Upper lobe of right lung (tissue), 1 donor: ENCODE measurements at regions not wholly inside any gene's neighbourhood (a gene's known extent, or its start where the extent isn't known, plus 50 kb on each side); places are given as distances from the start of the nearest gene placed in this dataset.

ENCODE experiments used
- ATAC-seq: fragments of 200-7000 bp; cut with Tn5 transposase; one replicate; pipeline ENCODE4 v1.9.1; 2020; ENCODE audit warnings: mild to moderate bottlenecking, moderate library complexity
- DNase-seq: peaks from one replicate; pipeline ENCODE4 v3.0.0-alpha.2; 2020
- H3K27ac ChIP-seq: fragments of 200-600 bp; one replicate; pipeline ENCODE4 v1.8.0; 2022
- H3K27me3 ChIP-seq: fragments of 200-600 bp; one replicate; pipeline ENCODE4 v1.8.0; 2022; ENCODE audit warnings: mild to moderate bottlenecking
- H3K36me3 ChIP-seq: fragments of 200-600 bp; one replicate; pipeline ENCODE4 v1.8.0; 2022
- H3K4me1 ChIP-seq: fragments of 200-600 bp; one replicate; pipeline ENCODE4 v1.8.0; 2022
- H3K4me3 ChIP-seq: fragments of 200-600 bp; one replicate; pipeline ENCODE4 v1.8.0; 2022; ENCODE audit warnings: mild to moderate bottlenecking
- H3K9me3 ChIP-seq: fragments of 200-600 bp; one replicate; pipeline ENCODE4 v1.8.0; 2022
- CTCF ChIP-seq: fragments of 200-600 bp; IDR thresholded peaks from one replicate; pipeline ENCODE4 v1.8.0; 2022; ENCODE audit warnings: antibody characterized with exemption
- intact Hi-C: fragments of 100-400 bp; cut with DNase I; formaldehyde crosslinking; loops from one replicate; pipeline ENCODE4 v1.11.0; 2022
- donor health status: DM: no; HTN: yes; CAD: no; lungs with severe emphysema.

GRCh38 chr20:57938158-57939108, 228.6 kb upstream of the PMEPA1 start:
- H3K27me3 ChIP-seq = no peaks in the 10 kb centered on the region
- H3K9me3 ChIP-seq = no peaks in the 10 kb centered on the region
- intact Hi-C loops = no loop called here
- no peak overlapping the region for H3K4me3 ChIP-seq
- no peak overlapping the region for H3K27ac ChIP-seq
- no peaks in the 10 kb centered on the region for H3K36me3 ChIP-seq
- no peaks in the 10 kb centered on the region for H3K4me1 ChIP-seq
- DNase-seq (no peak), ATAC-seq (no peak)
- no peak for TF ChIP-seq CTCF

GRCh38 chr20:57936636-57937385, 227.0 kb upstream of the PMEPA1 start:
- Histone ChIP-seq H3K27ac (no peak overlapping the region), H3K4me1 (no peaks in the 10 kb centered on the region), H3K36me3 (no peaks in the 10 kb centered on the region), H3K27me3 (no peaks in the 10 kb centered on the region), H3K4me3 (no peak overlapping the region), H3K9me3 (no peaks in the 10 kb centered on the region)
- ATAC-seq (no peak), DNase-seq (no peak)
- intact Hi-C loops = no loop called here
- no peak for TF ChIP-seq CTCF

- Histone ChIP-seq H3K27ac (no peak overlapping the region), H3K4me3 (no peak overlapping the region), H3K36me3 (no peaks in the 10 kb centered on the region), H3K27me3 (no peaks in the 10 kb centered on the region), H3K4me1 (no peaks in the 10 kb centered on the region), H3K9me3 (no peaks in the 10 kb centered on the region)
- TF ChIP-seq CTCF = no peak
- ATAC-seq = no peak
- intact Hi-C loops = no loop called here
- DNase-seq = no peak
These were observed 225.1 kb upstream of the PMEPA1 start for GRCh38 chr20:57934913-57935312.

GRCh38 chr20:57934007-57934805, 224.4 kb upstream of the PMEPA1 start:
- H3K36me3 ChIP-seq = no peaks in the 10 kb centered on the region
- ATAC-seq (no peak), DNase-seq (no peak)
- H3K27me3 ChIP-seq = no peaks in the 10 kb centered on the region
- no peak overlapping the region for H3K27ac ChIP-seq
- no peaks in the 10 kb centered on the region for H3K9me3 ChIP-seq
- no peaks in the 10 kb centered on the region for H3K4me1 ChIP-seq
- intact Hi-C loops = no loop called here
- TF ChIP-seq CTCF = no peak
- H3K4me3 ChIP-seq = no peak overlapping the region

- intact Hi-C loops = no loop called here
- Histone ChIP-seq H3K4me1 (no peaks in the 10 kb centered on the region), H3K4me3 (no peak overlapping the region), H3K36me3 (no peaks in the 10 kb centered on the region), H3K27me3 (no peaks in the 10 kb centered on the region), H3K9me3 (no peaks in the 10 kb centered on the region), H3K27ac (no peak overlapping the region)
- ATAC-seq (no peak), DNase-seq (peak; percentile 40)
- no peak for TF ChIP-seq CTCF
These were observed 222.5 kb upstream of the PMEPA1 start for GRCh38 chr20:57932227-57932864.
